Fibroblast of lung (primary cell): ENCODE measurements at regions not wholly inside any gene's neighbourhood (a gene's known extent, or its start where the extent isn't known, plus 50 kb on each side); places are given as distances from the start of the nearest gene placed in this dataset.
"Not testable (repeated sequence)": the region's sequence is repeated elsewhere in the genome, so short reads cannot be mapped to it uniquely, and the experiment has no call there.

Source experiments
- CTCF ChIP-seq, 2 donors: IDR thresholded peaks in 1 of 2; conservative IDR thresholded peaks in 1 of 2; 1 replicate in 1 of 2; 2 replicates in 1 of 2; pipeline ENCODE4 v1.5.1; 2011 to 2012; ENCODE audit warnings: low read length in 2 of 2, control low read depth in 1 of 2, inconsistent platforms in 1 of 2, low read depth in 1 of 2, mild to moderate bottlenecking in 1 of 2
- EZH2 ChIP-seq: IDR thresholded peaks from 2 replicates; pipeline ENCODE4 v1.5.1; 2012; ENCODE audit warnings: low read length, control low read depth, mild to moderate bottlenecking; ENCODE audit errors: missing control alignments

DNA sequence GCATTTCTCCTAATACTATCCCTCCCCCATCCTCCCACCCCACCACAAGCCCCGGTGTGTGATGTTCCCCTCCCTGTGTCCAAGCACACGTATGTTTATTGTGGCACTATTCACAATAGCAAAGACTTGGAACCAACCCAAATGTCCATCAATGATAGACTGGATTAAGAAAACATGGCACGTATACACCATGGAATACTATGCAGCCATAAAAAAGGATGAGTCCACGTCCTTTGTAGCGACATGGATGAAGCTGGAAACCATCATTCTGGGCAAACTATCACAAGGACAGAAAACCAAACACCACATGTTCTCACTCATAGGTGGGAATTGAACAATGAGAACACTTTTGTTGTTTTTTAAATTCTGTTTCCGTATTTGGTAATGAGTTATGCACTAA, 2294.6 kb upstream of the AGA start:
- not testable (repeated sequence) for TF ChIP-seq CTCF (conservative IDR thresholded peaks at IDR 0.05 in 1 of 2, IDR thresholded peaks at IDR 0.05 in 1 of 2; ENCODE audit: low read depth in 1 of 2, low read length in 2 of 2); EZH2
